GM18519 (cell line): ENCODE measurements at regions not wholly inside any gene's neighbourhood (a gene's known extent, or its start where the extent isn't known, plus 50 kb on each side); places are given as distances from the start of the nearest gene placed in this dataset.

Experiments
- ATAC-seq: cut with Tn5 transposase; IDR thresholded peaks from one replicate; pipeline ENCODE4 v1.9.1; 2021; ENCODE audit warnings: mild to moderate bottlenecking, moderate library complexity; ENCODE audit not compliant: unreplicated experiment, low FRiP score

DNA sequence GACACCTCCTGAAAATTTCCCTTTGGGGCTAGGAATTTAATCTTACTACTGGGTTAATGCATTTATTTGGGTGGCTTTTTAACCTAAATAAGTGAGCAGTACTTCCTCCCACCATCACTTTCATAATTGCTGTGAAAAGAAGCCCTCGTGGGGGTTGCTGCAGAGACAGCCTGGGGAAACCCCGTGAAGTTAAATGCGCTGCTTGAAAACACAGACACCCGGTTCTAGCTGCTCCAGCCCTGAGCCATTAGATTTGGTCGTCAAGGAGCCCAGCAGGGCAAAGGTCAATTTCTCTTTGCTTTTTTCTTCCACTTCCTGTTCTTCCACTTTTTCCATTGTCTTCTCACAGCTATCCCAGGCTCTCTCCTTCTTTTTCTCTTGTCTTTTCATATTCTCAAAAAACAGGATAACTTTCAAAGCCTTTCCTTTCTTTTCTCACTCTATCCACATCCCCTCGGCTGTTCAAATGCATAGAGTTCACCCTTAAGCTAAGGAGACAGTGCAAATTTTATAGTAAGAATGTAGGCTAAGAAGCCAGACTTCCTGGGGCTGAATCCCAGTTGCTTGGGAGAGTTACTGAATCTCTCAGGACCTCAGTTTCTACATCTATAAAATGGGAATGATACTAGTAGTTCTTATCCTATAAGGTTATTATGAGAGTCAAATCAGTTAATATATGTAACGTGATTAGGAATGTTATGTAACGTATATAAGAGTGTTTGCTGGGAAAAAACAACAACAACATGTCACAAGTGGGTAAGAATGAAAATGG, 91.5 kb upstream of the ZNF827 start:
- ATAC-seq = peak; percentile 56

DNA sequence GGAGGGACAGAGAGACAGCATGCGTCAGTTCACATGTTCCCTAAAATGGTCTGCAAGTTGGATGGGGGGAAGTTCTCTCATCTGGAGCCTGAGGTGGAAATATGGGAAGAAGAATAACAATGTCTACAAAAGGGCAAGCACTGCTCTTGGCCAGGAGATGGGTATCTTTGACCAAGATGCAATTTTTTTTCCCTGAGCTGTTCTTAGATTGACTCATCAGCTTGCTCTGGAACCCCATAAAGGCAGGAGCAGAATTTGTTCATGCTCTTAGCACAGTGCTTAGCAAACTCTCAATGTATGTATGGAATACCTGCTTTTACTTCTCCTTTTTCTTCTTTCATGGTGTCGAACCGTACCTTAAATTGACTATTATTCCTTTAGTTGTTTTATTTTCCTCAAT, 90.5 kb upstream of the ZNF827 start:
- ATAC-seq = no peak

DNA sequence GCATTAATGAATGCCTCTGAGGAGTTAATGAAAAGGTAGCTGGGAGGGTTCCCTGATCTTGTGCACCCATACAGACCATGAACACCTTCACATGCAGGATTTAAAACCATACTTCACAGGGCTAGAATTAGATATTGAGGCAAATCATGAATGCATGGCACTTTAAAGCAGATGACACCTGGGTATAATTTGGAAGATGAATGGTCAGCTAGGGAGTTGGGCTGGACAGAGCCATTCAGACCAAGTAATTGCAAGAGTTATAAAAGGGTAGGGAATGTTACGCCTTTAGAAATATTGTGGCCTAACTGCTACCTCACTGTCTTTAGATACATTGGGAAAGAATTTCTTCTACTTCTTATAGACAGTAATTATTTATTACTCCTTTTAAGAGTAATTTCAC, 89.1 kb upstream of the ZNF827 start:
- no peak for ATAC-seq

DNA sequence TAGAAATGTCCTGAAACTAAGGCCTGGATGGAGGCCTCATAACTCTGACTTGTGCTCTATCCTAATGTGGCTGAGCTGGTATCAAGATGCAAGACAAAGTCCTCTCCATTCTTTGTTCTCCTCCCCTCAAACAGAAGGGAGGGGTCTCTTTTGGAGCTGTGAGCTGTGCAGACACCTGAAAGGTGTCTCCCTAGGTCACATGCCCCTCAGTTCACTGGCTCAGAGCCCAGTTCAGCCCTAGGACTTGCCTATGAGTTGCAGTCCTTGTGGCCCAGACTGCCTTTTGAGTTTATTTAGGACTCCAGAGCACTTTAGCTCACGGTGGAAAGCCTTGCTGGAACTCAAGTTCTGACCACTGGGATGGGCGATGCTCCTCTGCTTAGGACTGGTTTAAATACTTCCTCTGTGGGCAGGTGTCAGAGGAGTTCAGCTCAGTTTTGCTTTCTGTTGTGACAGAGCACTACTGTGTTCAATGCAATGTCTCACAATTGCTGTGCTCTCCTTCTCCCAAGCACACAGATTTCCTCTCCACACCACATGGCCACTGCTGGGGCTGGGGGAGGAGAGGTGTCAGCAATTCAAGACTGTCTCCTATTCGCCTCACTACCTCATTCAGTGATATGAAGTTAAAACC, 84.8 kb upstream of the ZNF827 start:
- peak; percentile 94 for ATAC-seq

GRCh38 chr4:146022541-146022940, 83.9 kb upstream of the ZNF827 start:
- no peak for ATAC-seq

DNA sequence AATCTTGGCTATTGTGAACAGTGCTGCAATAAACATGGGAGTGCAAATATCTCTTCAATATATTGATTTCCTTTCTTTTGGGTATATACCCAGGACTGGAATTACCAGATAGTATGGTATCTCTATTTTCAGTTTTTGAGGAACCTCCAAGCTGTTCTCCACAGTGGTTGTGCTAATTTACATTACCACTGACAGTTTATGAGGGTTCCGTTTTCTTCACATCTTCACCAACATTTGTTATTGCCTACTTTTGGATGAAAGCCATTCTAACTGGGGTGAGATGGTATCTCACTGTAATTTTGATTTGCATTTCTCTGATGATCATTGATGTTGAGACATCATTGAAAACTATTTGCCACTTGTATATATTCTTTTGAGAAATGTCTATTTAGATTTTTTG, 79.6 kb upstream of the ZNF827 start:
- no peak for ATAC-seq

- ATAC-seq = no peak
Measured at GRCh38 chr4:146004730-146005129, 66.1 kb upstream of the ZNF827 start.

- ATAC-seq = no peak
Measured at GRCh38 chr4:145988628-145989027, 50.0 kb upstream of the ZNF827 start.
